IMR-90 (cell line): ENCODE measurements at regions not wholly inside any gene's neighbourhood (a gene's known extent, or its start where the extent isn't known, plus 50 kb on each side); places are given as distances from the start of the nearest gene placed in this dataset.

Experiments used
- ATAC-seq: fragments of 200-7000 bp; cut with Tn5 transposase; 2 replicates; pipeline ENCODE4 v1.9.1; 2020; ENCODE audit warnings: low read depth, mild to moderate bottlenecking, moderate library complexity
- BruUV-seq: library from RNA; stranded (reverse); fragments of 400-500 nt; replicated peaks from 2 replicates; lab custom pipeline; 2021; lab: Mats Ljungman, UMichigan
- CTCF ChIA-PET: fragments of 300-600 bp; formaldehyde crosslinking; extraction: SDS; loops from one replicate; lab custom pipeline; 2021; ENCODE audit warnings: antibody characterized with exemption; lab: Yijun Ruan, JAX
- POLR2A ChIA-PET: fragments of 300-600 bp; sonication (Branson Sonifier 250); formaldehyde crosslinking; loops from one replicate; lab custom pipeline; 2022; ENCODE audit warnings: antibody characterized with exemption; ENCODE audit not compliant: unreplicated experiment; lab: Charles Lee
- DNase-seq: peaks from one replicate; pipeline ENCODE4 v3.0.0; 2013
- H2AFZ ChIP-seq: replicated peaks from 2 replicates; pipeline ENCODE3; 2013; ENCODE audit warnings: low read length, mild to moderate bottlenecking; ENCODE audit not compliant: poor library complexity
- H2AK5ac ChIP-seq: 2 replicates; pipeline ENCODE4 v1.6.1; 2013; ENCODE audit warnings: low read depth, low read length, inconsistent platforms
- H2AK9ac ChIP-seq: replicated peaks from 2 replicates; pipeline ENCODE3; 2013; ENCODE audit warnings: mild to moderate bottlenecking, low read depth, low read length, moderate library complexity; ENCODE audit not compliant: poor library complexity
- H2BK120ac ChIP-seq: 2 replicates; pipeline ENCODE4 v1.6.1; 2013; ENCODE audit warnings: low read depth, low read length, inconsistent platforms
- H2BK15ac ChIP-seq: 3 replicates; pipeline ENCODE4 v1.6.1; 2013; ENCODE audit warnings: low read depth, low read length, inconsistent platforms
- H2BK20ac ChIP-seq: 2 replicates; pipeline ENCODE4 v1.6.1; 2013; ENCODE audit warnings: low read depth, mild to moderate bottlenecking, inconsistent platforms, low read length, moderate library complexity
- H2BK5ac ChIP-seq: 2 replicates; pipeline ENCODE4 v1.6.1; 2013; ENCODE audit warnings: mild to moderate bottlenecking, low read depth, low read length, inconsistent platforms; ENCODE audit not compliant: poor library complexity, severe bottlenecking
- H3K14ac ChIP-seq: replicated peaks from 2 replicates; pipeline ENCODE4 v1.6.1; 2013; ENCODE audit warnings: low read depth, low read length, inconsistent platforms
- H3K18ac ChIP-seq: 2 replicates; pipeline ENCODE4 v1.6.1; 2013; ENCODE audit warnings: low read depth, low read length, control low read depth
- H3K23ac ChIP-seq: 2 replicates; pipeline ENCODE4 v1.6.1; 2013; ENCODE audit warnings: low read depth, low read length, inconsistent platforms
- H3K27ac ChIP-seq: 2 replicates; pipeline ENCODE4 v1.5.1; 2013; ENCODE audit warnings: mild to moderate bottlenecking, control low read depth, low read length; ENCODE audit not compliant: insufficient read depth
- H3K27me3 ChIP-seq: 2 replicates; pipeline ENCODE4 v1.6.1; 2013; ENCODE audit warnings: low read length; ENCODE audit not compliant: control insufficient read depth, insufficient read depth
- H3K36me3 ChIP-seq: 2 replicates; pipeline ENCODE4 v1.6.1; 2013; ENCODE audit warnings: low read length, mixed read lengths; ENCODE audit not compliant: control insufficient read depth, insufficient read depth
- H3K4ac ChIP-seq: 2 replicates; pipeline ENCODE4 v1.6.1; 2013; ENCODE audit warnings: low read depth, low read length, inconsistent platforms
- H3K4me1 ChIP-seq: 2 replicates; pipeline ENCODE4 v1.6.1; 2013; ENCODE audit warnings: low read length, mixed read lengths; ENCODE audit not compliant: control insufficient read depth, insufficient read depth
- H3K4me2 ChIP-seq: 2 replicates; pipeline ENCODE4 v1.6.1; 2013; ENCODE audit warnings: low read depth, mild to moderate bottlenecking, control low read depth, low read length, moderate library complexity
- H3K4me3 ChIP-seq: 2 replicates; pipeline ENCODE4 v1.5.1; 2013; ENCODE audit warnings: low read depth, mild to moderate bottlenecking, control low read depth, low read length, moderate library complexity; ENCODE audit not compliant: insufficient read depth
- H3K56ac ChIP-seq: 2 replicates; pipeline ENCODE4 v1.6.1; 2013; ENCODE audit warnings: low read length, inconsistent platforms; ENCODE audit not compliant: insufficient read depth; ENCODE audit errors: extremely low read depth
- H3K79me1 ChIP-seq, 2 experiments: 2 replicates each; pipeline ENCODE4 v1.6.1; 2013; ENCODE audit warnings: low read length in 2 of 2, inconsistent platforms in 1 of 2, low read depth in 1 of 2
- H3K9ac ChIP-seq: 2 replicates; pipeline ENCODE4 v1.6.1; 2013; ENCODE audit warnings: low read depth, low read length, control low read depth
- H3K9me1 ChIP-seq: 2 replicates; pipeline ENCODE4 v1.6.1; 2013; ENCODE audit warnings: low read length, inconsistent platforms; ENCODE audit not compliant: insufficient read depth
- H3K9me3 ChIP-seq: 2 replicates; pipeline ENCODE4 v1.6.1; 2013; ENCODE audit warnings: low read length; ENCODE audit not compliant: control insufficient read depth, insufficient read depth
- H4K20me1 ChIP-seq: 2 replicates; pipeline ENCODE4 v1.6.1; 2013; ENCODE audit warnings: low read length, inconsistent platforms; ENCODE audit not compliant: insufficient read depth
- H4K5ac ChIP-seq: 2 replicates; pipeline ENCODE4 v1.6.1; 2013; ENCODE audit warnings: mild to moderate bottlenecking, low read depth, low read length, control low read depth
- H4K8ac ChIP-seq, 2 experiments: 2 replicates each; pipeline ENCODE4 v1.6.1; 2013; ENCODE audit warnings: low read depth in 2 of 2, low read length in 2 of 2, control low read depth in 1 of 2, inconsistent platforms in 1 of 2
- H4K91ac ChIP-seq: 2 replicates; pipeline ENCODE4 v1.6.1; 2013; ENCODE audit warnings: low read depth, low read length, inconsistent platforms; ENCODE audit not compliant: insufficient read depth
- BHLHE40 ChIP-seq: fragments of 150-350 bp; IDR thresholded peaks from 2 replicates; pipeline ENCODE4 v1.6.1; 2016; ENCODE audit warnings: mild to moderate bottlenecking, low read depth, low read length
- CEBPB ChIP-seq: IDR thresholded peaks from 2 replicates; pipeline ENCODE4 v1.6.1; 2012; ENCODE audit warnings: low read depth, low read length, improper control_type of control experiment
- CHD1 ChIP-seq: IDR thresholded peaks from 2 replicates; pipeline ENCODE4 v1.6.1; 2012; ENCODE audit warnings: low read depth, low read length, improper control_type of control experiment
- CTCF ChIP-seq: conservative IDR thresholded peaks from 2 replicates; pipeline ENCODE4 v1.5.1; 2012; ENCODE audit warnings: mild to moderate bottlenecking, low read depth, low read length, improper control_type of control experiment
- ELK1 ChIP-seq: fragments of 150-350 bp; IDR thresholded peaks from 2 replicates; pipeline ENCODE4 v1.6.1; 2016; ENCODE audit warnings: low read depth, mild to moderate bottlenecking, low read length, moderate library complexity, borderline replicate concordance
- MAFK ChIP-seq: IDR thresholded peaks from 2 replicates; pipeline ENCODE4 v1.6.1; 2012; ENCODE audit warnings: low read depth, low read length, improper control_type of control experiment
- MAZ ChIP-seq: IDR thresholded peaks from 2 replicates; pipeline ENCODE4 v1.6.1; 2012; ENCODE audit warnings: low read depth, mild to moderate bottlenecking, low read length, improper control_type of control experiment, moderate library complexity, borderline replicate concordance
- POLR2A ChIP-seq: IDR thresholded peaks from 2 replicates; pipeline ENCODE4 v1.6.1; 2012; ENCODE audit warnings: mild to moderate bottlenecking, low read depth, low read length
- SMC3 ChIP-seq: fragments of 150-350 bp; IDR thresholded peaks from 2 replicates; pipeline ENCODE4 v1.6.1; 2016; ENCODE audit warnings: low read depth, mild to moderate bottlenecking, antibody characterized with exemption, low read length, moderate library complexity
- WGBS, 2 experiments: methylation state at CpG; one replicate each; pipeline versions ENCODE4 v1.1.5 to v1.1.7; 2013; ENCODE audit warnings: missing lambda C conversion rate in 2 of 2; ENCODE audit not compliant: insufficient read length in 1 of 2; ENCODE audit errors: extremely low coverage in 2 of 2; 5-methylcytosine and 5-hydroxymethylcytosine counted together
- dilution Hi-C: fragments of 300-500 bp; cut with HindIII; formaldehyde crosslinking; loops from one replicate; pipeline ENCODE4 v1.14.3; 2018; ENCODE audit warnings: low sequenced_read_pairs; ENCODE audit not compliant: unreplicated experiment
- in situ Hi-C: fragments of 300-500 bp; cut with MboI; formaldehyde crosslinking; loops from 3 replicates; pipeline ENCODE4 v1.14.3; 2019; ENCODE audit warnings: low sequenced_read_pairs, inconsistent platforms, mixed read lengths
- intact Hi-C: fragments of 100-400 bp; cut with micrococcal nuclease; formaldehyde crosslinking; loops from 2 replicates; pipeline ENCODE4 v1.10.0; 2022

GRCh38 chr18:65943268-65943667, 192.5 kb downstream of the CDH7 start:
- ATAC-seq (no peak), DNase-seq (no peak)
- Histone ChIP-seq H3K4me1 (no peaks in the 10 kb centered on the region), H3K23ac (no peak overlapping the region), H2AFZ (no peak overlapping the region), H3K36me3 (no peaks in the 10 kb centered on the region), H3K9me1 (no peaks in the 10 kb centered on the region), H3K9me3 (peaks cover 4% of the 10 kb centered on the region), H4K20me1 (no peaks in the 10 kb centered on the region), H3K14ac (no peak overlapping the region), H2BK20ac (no peak overlapping the region), H2BK15ac (no peak overlapping the region), H2BK5ac (no peak overlapping the region), H4K5ac (no peak overlapping the region), H3K18ac (no peak overlapping the region), H4K91ac (no peak overlapping the region), H3K9ac (no peak overlapping the region), H3K4me3 (no peak overlapping the region), H3K27me3 (no peaks in the 10 kb centered on the region), H2AK9ac (no peak overlapping the region), H3K79me1 (no peaks in the 10 kb centered on the region), H3K27ac (no peak overlapping the region), H3K4me2 (no peak overlapping the region), H2BK120ac (no peak overlapping the region), H3K56ac (no peak overlapping the region), H3K4ac (no peak overlapping the region), H4K8ac (no peak overlapping the region), H2AK5ac (no peak overlapping the region)
- TF ChIP-seq ELK1 (no peak), SMC3 (no peak), CEBPB (no peak), CHD1 (no peak), POLR2A (no peak), CTCF (no peak), MAZ (no peak), BHLHE40 (no peak), MAFK (no peak)
- intact Hi-C loops = no loop called here
- dilution Hi-C loops = no loop called here
- no TSS peak for BruUV-seq
- ChIA-PET POLR2A (no interaction called here), CTCF (interaction anchor here (1.0 kb wide), 1 partner anchor 9 kb away, joined by 4 read pairs; no protein-coding TSS in a partner anchor)
- no CpG with 5 or more reads among the region's 3 CpGs for WGBS, 2 experiments
- in situ Hi-C loops = no loop called here
